ENCODE measurements at regions not wholly inside any gene's neighbourhood (a gene's known extent, or its start where the extent isn't known, plus 50 kb on each side); places are given as distances from the start of the nearest gene placed in this dataset.

GRCh38 chr1:2961661-2962060 is 59.6 kb upstream of the ACTRT2 start:
- Histone ChIP-seq H2AK9ac (replicated peaks; ENCODE audit: low read depth, low read length, poor library complexity) (no peak overlapping the region), H3K9me3 (ENCODE audit: control insufficient read depth, insufficient read depth, low read length) (peaks cover 52% of the 10 kb centered on the region), H2BK20ac (ENCODE audit: low read depth, low read length) (no peak overlapping the region), H3K27ac (ENCODE audit: insufficient read depth, low read length) (no peak overlapping the region), H2AFZ (replicated peaks; ENCODE audit: low read length, poor library complexity) (no peak overlapping the region), H3K14ac (replicated peaks; ENCODE audit: low read depth, low read length) (no peak overlapping the region), H4K5ac (ENCODE audit: low read depth, low read length) (no peak overlapping the region), H2BK15ac (ENCODE audit: low read depth, low read length) (no peak overlapping the region), H3K4me1 (ENCODE audit: control insufficient read depth, insufficient read depth, low read length) (no peaks in the 10 kb centered on the region), H2BK120ac (ENCODE audit: low read depth, low read length) (no peak overlapping the region), H3K9me1 (ENCODE audit: insufficient read depth, low read length) (no peaks in the 10 kb centered on the region), H3K4me3 (ENCODE audit: insufficient read depth, low read depth, low read length) (no peak overlapping the region), H3K18ac (ENCODE audit: low read depth, low read length) (no peak overlapping the region), H4K20me1 (ENCODE audit: insufficient read depth, low read length) (no peaks in the 10 kb centered on the region), H3K4me2 (ENCODE audit: low read depth, low read length) (no peak overlapping the region), H2BK5ac (ENCODE audit: low read depth, low read length, poor library complexity, severe bottlenecking) (no peak overlapping the region), H4K8ac (ENCODE audit: low read depth in 2 of 2, low read length in 2 of 2) (no peak overlapping the region), H3K9ac (ENCODE audit: low read depth, low read length) (no peak overlapping the region), H3K56ac (ENCODE audit: extremely low read depth, insufficient read depth, low read length) (no peak overlapping the region), H3K23ac (ENCODE audit: low read depth, low read length) (no peak overlapping the region), H3K36me3 (ENCODE audit: control insufficient read depth, insufficient read depth, low read length) (no peaks in the 10 kb centered on the region), H3K4ac (ENCODE audit: low read depth, low read length) (no peak overlapping the region), H2AK5ac (ENCODE audit: low read depth, low read length) (no peak overlapping the region), H4K91ac (ENCODE audit: insufficient read depth, low read depth, low read length) (no peak overlapping the region), H3K79me1 (ENCODE audit: low read depth in 1 of 2, low read length in 2 of 2) (no peaks in the 10 kb centered on the region), H3K27me3 (ENCODE audit: control insufficient read depth, insufficient read depth, low read length) (no peaks in the 10 kb centered on the region)
- ChIA-PET POLR2A (ENCODE audit: unreplicated experiment) (no interaction called here), CTCF (no interaction called here)
- BruUV-seq (replicated peaks) = no TSS peak
- ATAC-seq (ENCODE audit: low read depth) = no peak
- in situ Hi-C loops (cut with MboI; ENCODE audit: low sequenced_read_pairs) = no loop called here
- TF ChIP-seq RFX5 (IDR thresholded peaks at IDR 0.05; ENCODE audit: low read depth, low read length) (no peak), MXI1 (IDR thresholded peaks at IDR 0.05; ENCODE audit: borderline replicate concordance, low read depth, low read length) (no peak), BHLHE40 (IDR thresholded peaks at IDR 0.05; ENCODE audit: low read depth, low read length) (no peak), MAZ (IDR thresholded peaks at IDR 0.05; ENCODE audit: borderline replicate concordance, low read depth, low read length) (no peak), FOS (IDR thresholded peaks at IDR 0.05; ENCODE audit: low read depth, low read length) (no peak), CEBPB (IDR thresholded peaks at IDR 0.05; ENCODE audit: low read depth, low read length) (no peak), RCOR1 (IDR thresholded peaks at IDR 0.05; ENCODE audit: insufficient replicate concordance, low read length) (no peak)
- DNase-seq = no peak
- dilution Hi-C loops (cut with HindIII; ENCODE audit: low sequenced_read_pairs, unreplicated experiment) = no loop called here
- intact Hi-C loops (cut with micrococcal nuclease) = no loop called here
- 64% methylated on average over 7 of the region's 14 CpGs; no CpG with 5 or more reads in 1 of the 2 experiments for WGBS, 2 experiments (ENCODE audit: extremely low coverage in 2 of 2, insufficient read length in 1 of 2)

All from IMR-90 (cell line).